Testis (tissue), 2 donors: ENCODE measurements at regions not wholly inside any gene's neighbourhood (a gene's known extent, or its start where the extent isn't known, plus 50 kb on each side); places are given as distances from the start of the nearest gene placed in this dataset.

ENCODE experiments used
- CTCF ChIP-seq, 3 experiments: fragments of 450-650 bp in 2 of 3; fragments of 200-600 bp in 1 of 3; sonication (generic) in 1 of 3; IDR thresholded peaks; one replicate each; pipeline ENCODE4 v1.5.1; 2016 to 2019; ENCODE audit warnings: antibody characterized with exemption in 3 of 3, mild to moderate bottlenecking in 2 of 3, moderate library complexity in 1 of 3
- POLR2A ChIP-seq: fragments of 450-650 bp; IDR thresholded peaks from one replicate; pipeline ENCODE4 v1.6.1; 2017; ENCODE audit warnings: antibody characterized with exemption, mild to moderate bottlenecking, moderate library complexity

GRCh38 chr3:88785841-88786240 lies 321.6 kb upstream of the EPHA3 start:
- TF ChIP-seq CTCF (IDR thresholded peaks at IDR 0.05) = no peak
- TF ChIP-seq POLR2A = no peak
